ENCODE measurements at regions not wholly inside any gene's neighbourhood (a gene's known extent, or its start where the extent isn't known, plus 50 kb on each side); places are given as distances from the start of the nearest gene placed in this dataset.

DNA sequence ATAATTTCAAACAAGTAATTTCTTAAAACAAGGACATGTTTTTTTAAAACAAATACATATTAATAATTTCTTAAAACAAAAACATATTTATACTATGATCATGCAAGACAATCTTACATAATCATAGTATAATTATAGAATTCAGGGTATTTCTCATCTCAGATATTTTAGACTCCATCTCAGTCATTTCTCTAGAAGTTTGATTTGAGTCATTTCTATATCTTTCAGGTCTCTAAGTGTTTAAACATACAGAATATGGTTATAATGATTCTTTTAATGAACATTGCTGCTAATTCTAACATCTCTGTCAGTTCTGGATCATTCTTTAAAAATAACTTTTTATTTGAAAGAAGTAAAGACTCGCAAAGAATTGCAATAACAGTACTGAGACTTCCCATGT, 154.2 kb upstream of the KYNU start:
- TF ChIP-seq, protein P1, sequence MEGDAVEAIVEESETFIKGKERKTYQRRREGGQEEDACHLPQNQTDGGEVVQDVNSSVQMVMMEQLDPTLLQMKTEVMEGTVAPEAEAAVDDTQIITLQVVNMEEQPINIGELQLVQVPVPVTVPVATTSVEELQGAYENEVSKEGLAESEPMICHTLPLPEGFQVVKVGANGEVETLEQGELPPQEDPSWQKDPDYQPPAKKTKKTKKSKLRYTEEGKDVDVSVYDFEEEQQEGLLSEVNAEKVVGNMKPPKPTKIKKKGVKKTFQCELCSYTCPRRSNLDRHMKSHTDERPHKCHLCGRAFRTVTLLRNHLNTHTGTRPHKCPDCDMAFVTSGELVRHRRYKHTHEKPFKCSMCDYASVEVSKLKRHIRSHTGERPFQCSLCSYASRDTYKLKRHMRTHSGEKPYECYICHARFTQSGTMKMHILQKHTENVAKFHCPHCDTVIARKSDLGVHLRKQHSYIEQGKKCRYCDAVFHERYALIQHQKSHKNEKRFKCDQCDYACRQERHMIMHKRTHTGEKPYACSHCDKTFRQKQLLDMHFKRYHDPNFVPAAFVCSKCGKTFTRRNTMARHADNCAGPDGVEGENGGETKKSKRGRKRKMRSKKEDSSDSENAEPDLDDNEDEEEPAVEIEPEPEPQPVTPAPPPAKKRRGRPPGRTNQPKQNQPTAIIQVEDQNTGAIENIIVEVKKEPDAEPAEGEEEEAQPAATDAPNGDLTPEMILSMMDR (IDR thresholded peaks at IDR 0.05; ENCODE audit: extremely low read depth in 1 of 2, insufficient read depth in 1 of 2, low read depth in 1 of 2, low read length in 2 of 2) = no peak
- TF ChIP-seq EZH2 (IDR thresholded peaks at IDR 0.05; ENCODE audit: borderline replicate concordance, low read depth, low read length, severe bottlenecking) (no peak), FOS (IDR thresholded peaks at IDR 0.05; ENCODE audit: borderline replicate concordance, insufficient read depth, low read length) (no peak), POLR2A (IDR thresholded peaks at IDR 0.05; ENCODE audit: low read depth, low read length) (no peak), POLR2AphosphoS5 (IDR thresholded peaks at IDR 0.05; ENCODE audit: insufficient read depth, low read depth, low read length) (no peak), MYC (IDR thresholded peaks at IDR 0.05; ENCODE audit: low read depth, low read length) (no peak)
- TF ChIP-seq, protein P2, sequence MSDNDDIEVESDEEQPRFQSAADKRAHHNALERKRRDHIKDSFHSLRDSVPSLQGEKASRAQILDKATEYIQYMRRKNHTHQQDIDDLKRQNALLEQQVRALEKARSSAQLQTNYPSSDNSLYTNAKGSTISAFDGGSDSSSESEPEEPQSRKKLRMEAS (IDR thresholded peaks at IDR 0.05; ENCODE audit: insufficient read depth, insufficient read length) = no peak

Measured in endothelial cell of umbilical vein (primary cell).